H9 (cell line): ENCODE measurements at regions not wholly inside any gene's neighbourhood (a gene's known extent, or its start where the extent isn't known, plus 50 kb on each side); places are given as distances from the start of the nearest gene placed in this dataset.

ENCODE experiments used
- DNase-seq: peaks from one replicate; pipeline ENCODE4 v3.0.0-alpha.2; 2017
- H2AFZ ChIP-seq: one replicate; pipeline ENCODE4 v1.6.1; 2013; ENCODE audit warnings: mild to moderate bottlenecking, low read length, control low read depth, moderate library complexity
- H2AK5ac ChIP-seq: 2 replicates; pipeline ENCODE4 v1.6.1; 2013; ENCODE audit warnings: low read length, control low read depth, mixed read lengths; ENCODE audit not compliant: insufficient read length
- H2BK120ac ChIP-seq: one replicate; pipeline ENCODE4 v1.6.1; 2013; ENCODE audit warnings: low read depth, mild to moderate bottlenecking, low read length, control low read depth, inconsistent platforms; ENCODE audit not compliant: poor library complexity, severe bottlenecking
- H2BK12ac ChIP-seq: 2 replicates; pipeline ENCODE4 v1.6.1; 2013; ENCODE audit warnings: low read length, control low read depth, mixed read lengths, low read depth; ENCODE audit not compliant: insufficient read length
- H2BK15ac ChIP-seq: 2 replicates; pipeline ENCODE4 v1.6.1; 2013; ENCODE audit warnings: low read depth, low read length, control low read depth
- H2BK20ac ChIP-seq: one replicate; pipeline ENCODE4 v1.6.1; 2013; ENCODE audit warnings: low read depth, mild to moderate bottlenecking, low read length, control low read depth, inconsistent platforms; ENCODE audit not compliant: poor library complexity, severe bottlenecking
- H2BK5ac ChIP-seq: 2 replicates; pipeline ENCODE4 v1.6.1; 2013; ENCODE audit warnings: low read length, control low read depth, mixed read lengths; ENCODE audit not compliant: insufficient read length
- H3K14ac ChIP-seq: 2 replicates; pipeline ENCODE4 v1.6.1; 2013; ENCODE audit warnings: low read length, control low read depth; ENCODE audit not compliant: insufficient read depth
- H3K18ac ChIP-seq: 2 replicates; pipeline ENCODE4 v1.6.1; 2013; ENCODE audit warnings: low read depth, mild to moderate bottlenecking, mixed read lengths, low read length, control low read depth; ENCODE audit not compliant: insufficient read length
- H3K23ac ChIP-seq: 2 replicates; pipeline ENCODE4 v1.6.1; 2013; ENCODE audit warnings: low read length, control low read depth, mixed read lengths, low read depth; ENCODE audit not compliant: insufficient read length
- H3K23me2 ChIP-seq: 2 replicates; pipeline ENCODE4 v1.6.1; 2013; ENCODE audit warnings: low read depth, mild to moderate bottlenecking, mixed read lengths, low read length, control low read depth; ENCODE audit not compliant: insufficient read length, poor library complexity, severe bottlenecking
- H3K27ac ChIP-seq: 2 replicates; pipeline ENCODE4 v1.5.1; 2013; ENCODE audit warnings: low read length, control low read depth, mixed read lengths, low read depth; ENCODE audit not compliant: insufficient read length
- H3K27me3 ChIP-seq: 2 replicates; pipeline ENCODE4 v1.6.1; 2013; ENCODE audit warnings: low read length, control low read depth, inconsistent platforms; ENCODE audit not compliant: insufficient read depth
- H3K4ac ChIP-seq: 2 replicates; pipeline ENCODE4 v1.6.1; 2013; ENCODE audit warnings: low read depth, mild to moderate bottlenecking, control low read depth, inconsistent platforms, low read length, moderate library complexity
- H3K4me1 ChIP-seq: 2 replicates; pipeline ENCODE4 v1.6.1; 2013; ENCODE audit warnings: low read length, control low read depth, inconsistent platforms; ENCODE audit not compliant: insufficient read depth
- H3K4me2 ChIP-seq: 2 replicates; pipeline ENCODE4 v1.6.1; 2013; ENCODE audit warnings: low read length, control low read depth, mixed read lengths; ENCODE audit not compliant: insufficient read length, insufficient read depth
- H3K56ac ChIP-seq: 2 replicates; pipeline ENCODE4 v1.6.1; 2013; ENCODE audit warnings: low read depth, mild to moderate bottlenecking, mixed read lengths, low read length, control low read depth; ENCODE audit not compliant: insufficient read length
- H3K79me1 ChIP-seq: 2 replicates; pipeline ENCODE4 v1.6.1; 2013; ENCODE audit warnings: low read depth, mild to moderate bottlenecking, moderate library complexity, low read length, control low read depth, inconsistent platforms; ENCODE audit not compliant: insufficient read depth, poor library complexity, severe bottlenecking
- H3K79me2 ChIP-seq: 2 replicates; pipeline ENCODE4 v1.6.1; 2013; ENCODE audit warnings: low read length, control low read depth, inconsistent platforms; ENCODE audit not compliant: insufficient read depth
- H3K9ac ChIP-seq: 2 replicates; pipeline ENCODE4 v1.6.1; 2013; ENCODE audit warnings: low read length, control low read depth, mixed read lengths; ENCODE audit not compliant: insufficient read length; ENCODE audit errors: extremely low read depth
- H3K9me3 ChIP-seq: one replicate; pipeline ENCODE4 v1.6.1; 2013; ENCODE audit warnings: low read depth, low read length, inconsistent platforms; ENCODE audit not compliant: control insufficient read depth
- H3T11ph ChIP-seq: one replicate; pipeline ENCODE4 v1.6.1; 2013; ENCODE audit warnings: mild to moderate bottlenecking, low read length, control low read depth, inconsistent platforms
- H4K20me1 ChIP-seq: one replicate; pipeline ENCODE4 v1.6.1; 2013; ENCODE audit not compliant: control insufficient read depth, insufficient read length, insufficient read depth
- H4K5ac ChIP-seq: 2 replicates; pipeline ENCODE4 v1.6.1; 2013; ENCODE audit warnings: low read depth, mild to moderate bottlenecking, mixed read lengths, low read length, control low read depth; ENCODE audit not compliant: insufficient read length
- H4K8ac ChIP-seq: replicated peaks from 2 replicates; pipeline ENCODE4 v1.6.1; 2013; ENCODE audit warnings: low read length, control low read depth, mixed read lengths, low read depth; ENCODE audit not compliant: insufficient read length
- H4K91ac ChIP-seq: 2 replicates; pipeline ENCODE4 v1.6.1; 2013; ENCODE audit warnings: low read depth, mild to moderate bottlenecking, moderate library complexity, mixed read lengths, low read length, control low read depth; ENCODE audit not compliant: insufficient read length
- H3K27ac Mint-ChIP-seq, 3 experiments: 2 replicates in 2 of 3; 3 replicates in 1 of 3; pipeline ENCODE4 v1.8.0; 2020 to 2021; ENCODE audit warnings: mixed read lengths in 3 of 3, mild to moderate bottlenecking in 1 of 3, moderate library complexity in 1 of 3
- H3K27me3 Mint-ChIP-seq: 2 replicates; pipeline ENCODE4 v1.8.0; 2021; ENCODE audit warnings: low read depth, mild to moderate bottlenecking, moderate library complexity, mixed read lengths
- H3K36me3 Mint-ChIP-seq, 3 experiments: 2 replicates in 2 of 3; 3 replicates in 1 of 3; pipeline ENCODE4 v1.8.0; 2020 to 2021; ENCODE audit warnings: low read depth in 3 of 3, mixed read lengths in 3 of 3; ENCODE audit not compliant: insufficient read depth in 1 of 3
- H3K4me1 Mint-ChIP-seq, 2 experiments: 2 replicates each; pipeline ENCODE4 v1.8.0; 2020; ENCODE audit warnings: mixed read lengths in 2 of 2
- H3K4me3 Mint-ChIP-seq, 2 experiments: 2 replicates in 1 of 2; 3 replicates in 1 of 2; pipeline ENCODE4 v1.8.0; 2020 to 2021; ENCODE audit warnings: mild to moderate bottlenecking in 2 of 2, mixed read lengths in 2 of 2, moderate library complexity in 1 of 2
- H3K9me3 Mint-ChIP-seq, 2 experiments: 2 replicates in 1 of 2; 3 replicates in 1 of 2; pipeline ENCODE4 v1.8.0; 2020; ENCODE audit warnings: mild to moderate bottlenecking in 2 of 2, mixed read lengths in 2 of 2, moderate library complexity in 1 of 2
- CTCF ChIP-seq: fragments of 200-600 bp; sonication (generic); conservative IDR thresholded peaks from 3 replicates; pipeline ENCODE4 v1.8.0; 2021; ENCODE audit warnings: antibody characterized with exemption, mild to moderate bottlenecking
- WGBS: extraction: QIAGEN DNeasy Blood & Tissue Kit; methylation state at CpG from one replicate; pipeline ENCODE4 v1.1.7; 2013; ENCODE audit warnings: missing lambda C conversion rate, low lambda C conversion rate, mixed read lengths; ENCODE audit not compliant: insufficient read length; ENCODE audit errors: extremely low coverage; 5-methylcytosine and 5-hydroxymethylcytosine counted together

- Histone ChIP-seq H3K56ac (no peak overlapping the region), H3K18ac (no peak overlapping the region), H4K8ac (no peak overlapping the region), H3K4ac (no peak overlapping the region), H2BK15ac (no peak overlapping the region), H3K79me1 (no peaks in the 10 kb centered on the region), H3K9me3 (no peaks in the 10 kb centered on the region), H4K5ac (no peak overlapping the region), H3K4me2 (no peak overlapping the region), H3K14ac (no peak overlapping the region), H3K27me3 (no peaks in the 10 kb centered on the region), H2BK12ac (no peak overlapping the region), H3K23ac (no peak overlapping the region), H3K79me2 (no peaks in the 10 kb centered on the region), H3K23me2 (no peaks in the 10 kb centered on the region), H2AFZ (no peak overlapping the region), H3K4me1 (no peaks in the 10 kb centered on the region), H2BK5ac (no peak overlapping the region), H2BK120ac (no peak overlapping the region), H3K9ac (no peak overlapping the region), H4K91ac (no peak overlapping the region), H4K20me1 (no peaks in the 10 kb centered on the region), H3T11ph (no peak overlapping the region), H2AK5ac (no peak overlapping the region), H3K27ac (no peak overlapping the region), H2BK20ac (no peak overlapping the region)
- H3K27ac Mint-ChIP-seq = no peak overlapping the region
- 0 out of 4 replicates have a peak, but pooled peaks cover 0 to 2% of the 10 kb centered on the region in 2 experiments for H3K4me1 Mint-ChIP-seq
- TF ChIP-seq CTCF = no peak
- no CpG with 5 or more reads among the region's 3 CpGs for WGBS
- no peak overlapping the region for H3K4me3 Mint-ChIP-seq
- no peaks in the 10 kb centered on the region for H3K27me3 Mint-ChIP-seq
- 0 out of 7 replicates have a peak, but pooled peaks cover 0 to 1% (median 0%) of the 10 kb centered on the region in 3 experiments for H3K36me3 Mint-ChIP-seq
- DNase-seq = no peak
- peaks cover 0 to 52% of the 10 kb centered on the region in 2 experiments; a peak in 4 of 5 replicates for H3K9me3 Mint-ChIP-seq
Measured at GRCh38 chrX:33447285-33447684, 235.9 kb upstream of the DMD start.
